ENCODE measurements at regions not wholly inside any gene's neighbourhood (a gene's known extent, or its start where the extent isn't known, plus 50 kb on each side); places are given as distances from the start of the nearest gene placed in this dataset.

- DNase-seq (ENCODE audit: low read depth in 2 of 2), result no peak
- no peak for TF ChIP-seq CTCF (IDR thresholded peaks at IDR 0.05; ENCODE audit: low read depth, low read length)
- no peak overlapping the region for H3K4me3 ChIP-seq (replicated peaks in 1 of 2; ENCODE audit: low read depth in 2 of 2, low read length in 2 of 2)
Measured at GRCh38 chr15:93640411-93640962, 551.5 kb upstream of the RGMA start.

DNA sequence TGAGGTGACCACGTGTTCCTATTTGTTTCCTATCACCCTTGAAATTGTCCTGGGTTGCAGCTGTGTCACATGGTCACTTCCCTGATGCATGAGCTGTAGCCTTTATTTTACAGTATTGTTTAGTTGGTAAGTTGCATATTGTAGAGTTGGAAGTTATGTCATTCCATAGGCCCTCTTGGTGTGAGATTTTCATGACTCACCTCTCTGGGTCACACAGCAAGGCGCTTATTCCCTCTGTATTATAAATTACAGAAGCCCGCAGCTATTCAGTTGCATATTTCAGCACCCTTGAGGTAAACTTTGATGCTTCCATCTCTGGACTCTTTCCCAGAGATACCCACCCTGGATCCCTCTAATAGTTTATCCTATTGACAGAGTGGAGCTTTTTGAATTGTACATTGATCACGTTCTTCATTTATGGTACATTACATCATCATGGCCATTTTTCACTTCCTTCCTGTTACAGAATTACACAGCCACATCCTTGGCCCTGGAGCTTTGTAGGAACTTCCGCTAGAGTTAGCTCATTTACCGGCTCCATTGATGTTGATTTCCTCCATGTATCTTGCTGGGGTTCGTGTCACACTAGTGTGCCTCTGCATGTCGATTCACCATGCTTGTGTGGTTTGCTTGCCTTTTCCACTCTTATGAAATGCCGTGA, 543.1 kb upstream of the RGMA start:
- no peak for TF ChIP-seq CTCF (IDR thresholded peaks at IDR 0.05; ENCODE audit: low read depth, low read length)
- no peak for DNase-seq (ENCODE audit: low read depth in 2 of 2)
- no peak overlapping the region for H3K4me3 ChIP-seq (replicated peaks in 1 of 2; ENCODE audit: low read depth in 2 of 2, low read length in 2 of 2)

- DNase-seq (ENCODE audit: low read depth in 2 of 2), result no peak
- no peak overlapping the region for H3K4me3 ChIP-seq (replicated peaks in 1 of 2; ENCODE audit: low read depth in 2 of 2, low read length in 2 of 2)
- TF ChIP-seq CTCF (IDR thresholded peaks at IDR 0.05; ENCODE audit: low read depth, low read length), result no peak
Measured at GRCh38 chr15:93619597-93619996, 530.6 kb upstream of the RGMA start.

- DNase-seq (ENCODE audit: low read depth in 2 of 2), result no peak
- no peak overlapping the region for H3K4me3 ChIP-seq (replicated peaks in 1 of 2; ENCODE audit: low read depth in 2 of 2, low read length in 2 of 2)
- no peak for TF ChIP-seq CTCF (IDR thresholded peaks at IDR 0.05; ENCODE audit: low read depth, low read length)
Measured at GRCh38 chr15:93617443-93617842, 528.4 kb upstream of the RGMA start.

DNA sequence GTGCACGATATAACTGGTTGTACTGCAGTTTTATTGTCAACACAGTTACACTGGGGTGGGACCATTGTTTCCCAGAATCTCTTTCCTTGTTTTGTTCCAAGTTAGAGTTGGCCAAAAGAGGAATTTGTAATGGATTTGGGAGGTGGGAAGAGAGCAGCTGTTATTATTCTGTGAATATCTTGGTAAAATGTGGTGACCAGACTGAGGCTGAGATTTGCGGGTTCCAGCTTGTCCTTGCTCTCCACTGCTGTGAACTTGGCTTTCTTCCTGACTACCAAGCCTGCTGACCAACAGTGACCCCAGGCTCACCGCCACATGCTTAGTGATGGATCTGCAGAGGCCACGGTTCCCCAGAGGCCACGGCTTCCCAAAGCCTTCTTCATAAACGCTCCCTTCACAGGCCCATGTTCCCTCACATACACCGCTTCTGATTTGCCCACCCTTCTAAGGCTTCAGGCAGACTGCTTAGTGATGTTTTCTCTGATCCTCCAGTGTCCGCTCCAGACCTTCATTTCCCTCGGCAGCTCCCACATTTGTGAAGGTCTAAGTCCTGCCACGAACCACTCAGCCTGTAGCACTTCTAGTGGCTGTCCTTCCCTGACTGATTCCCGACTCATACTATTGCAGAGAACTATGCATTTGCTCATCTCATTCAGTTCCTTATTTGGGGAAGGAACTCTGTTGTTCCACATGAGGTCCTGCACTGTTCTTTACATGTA, 525.5 kb upstream of the RGMA start:
- H3K4me3 ChIP-seq (replicated peaks in 1 of 2; ENCODE audit: low read depth in 2 of 2, low read length in 2 of 2), result no peak overlapping the region
- DNase-seq (ENCODE audit: low read depth in 2 of 2), result no peak
- no peak for TF ChIP-seq CTCF (IDR thresholded peaks at IDR 0.05; ENCODE audit: low read depth, low read length)

DNA sequence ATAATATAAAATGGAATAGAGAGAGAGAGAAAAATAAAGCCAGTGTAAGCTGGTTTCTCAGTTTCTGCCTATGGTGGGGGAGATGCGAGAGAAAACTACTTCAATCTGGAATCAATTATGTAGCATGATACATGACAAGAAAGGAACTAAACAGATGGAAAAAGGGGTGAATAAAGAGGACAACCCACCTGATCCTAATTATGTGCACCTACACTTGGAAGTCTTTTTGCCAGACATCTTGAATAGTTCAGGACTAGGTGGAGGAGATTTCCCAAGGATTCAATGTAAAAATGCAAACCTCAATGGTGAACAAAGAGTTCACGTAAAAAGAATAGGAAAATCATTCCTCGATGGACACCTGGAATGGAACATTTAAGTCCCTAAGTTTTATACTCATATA, 524.4 kb upstream of the RGMA start:
- H3K4me3 ChIP-seq (replicated peaks in 1 of 2; ENCODE audit: low read depth in 2 of 2, low read length in 2 of 2), result no peak overlapping the region
- no peak for TF ChIP-seq CTCF (IDR thresholded peaks at IDR 0.05; ENCODE audit: low read depth, low read length)
- no peak for DNase-seq (ENCODE audit: low read depth in 2 of 2)

Data from cardiac fibroblast (primary cell).